Stimulated activated CD8-positive, alpha-beta memory T cell treated with anti-CD3 and anti-CD28 coated beads, Interleukin-12 subunit alpha, Interleukin-12 subunit beta, amount 100 ng/mL, for 1 hour (primary cell): ENCODE measurements at regions not wholly inside any gene's neighbourhood (a gene's known extent, or its start where the extent isn't known, plus 50 kb on each side); places are given as distances from the start of the nearest gene placed in this dataset.
"Not testable (repeated sequence)": the region's sequence is repeated elsewhere in the genome, so short reads cannot be mapped to it uniquely, and the experiment has no call there.

Experiments used
- DNase-seq: peaks from one replicate; pipeline ENCODE4 v3.0.0-alpha.2; 2020; ENCODE audit warnings: low read depth

DNA sequence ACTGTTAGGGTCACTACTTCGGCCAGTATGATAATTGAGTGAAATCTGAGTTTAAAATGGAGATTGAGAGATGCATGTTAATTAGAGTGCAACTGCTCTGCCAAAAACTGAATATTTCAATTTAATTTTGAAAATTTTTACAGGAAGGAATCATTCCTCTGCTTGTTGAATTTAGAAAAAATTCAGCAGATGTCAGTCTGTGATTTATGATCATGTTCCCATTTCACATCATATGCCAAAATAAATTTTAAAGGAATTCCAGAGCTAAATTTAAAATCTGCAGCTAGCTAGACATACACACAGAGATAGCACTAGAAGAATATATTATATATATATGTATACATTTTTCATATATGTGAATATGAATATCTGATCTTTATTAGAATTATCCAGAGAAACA is 797.6 kb upstream of the TMEM132C start:
- DNase-seq = no peak

DNA sequence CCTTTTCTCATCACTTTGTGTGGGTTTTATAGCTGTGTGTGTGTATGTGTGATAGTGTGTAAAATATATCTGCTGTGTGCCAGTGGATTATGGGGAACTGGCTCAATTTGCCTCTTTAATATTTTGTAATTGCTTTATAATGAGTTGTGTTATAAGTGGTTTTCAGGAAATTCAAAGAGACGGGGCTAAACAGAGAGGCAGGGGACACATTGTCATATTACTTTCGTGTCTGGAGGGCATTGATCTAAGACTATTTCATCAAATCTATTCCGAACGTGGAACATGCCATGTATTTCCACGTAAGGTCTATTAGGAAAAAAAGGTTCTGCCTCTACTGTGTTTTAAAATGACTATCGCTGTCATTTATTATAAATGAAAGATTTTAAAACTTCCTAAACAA is 793.2 kb upstream of the TMEM132C start:
- DNase-seq = no peak

DNA sequence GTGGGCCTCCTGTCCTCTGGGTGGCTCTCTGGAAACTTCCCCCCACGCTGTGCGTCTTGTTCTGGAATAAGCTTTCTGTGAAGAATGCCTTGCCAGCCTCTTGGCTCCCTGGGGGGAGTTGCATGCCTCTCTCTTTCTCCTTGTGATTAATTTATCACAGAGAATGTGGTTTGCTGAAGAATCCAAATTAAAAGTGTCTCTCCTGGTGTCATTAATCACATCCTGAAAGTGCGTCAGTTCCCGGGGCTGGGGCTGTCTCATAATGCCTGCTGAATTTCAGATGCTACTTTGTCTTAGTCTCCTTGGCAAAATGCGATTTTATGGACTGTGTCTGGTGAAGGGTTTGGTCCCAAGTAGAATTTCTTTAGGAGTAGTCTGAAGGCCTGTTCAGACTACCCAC is 787.7 kb upstream of the TMEM132C start:
- no peak for DNase-seq

DNA sequence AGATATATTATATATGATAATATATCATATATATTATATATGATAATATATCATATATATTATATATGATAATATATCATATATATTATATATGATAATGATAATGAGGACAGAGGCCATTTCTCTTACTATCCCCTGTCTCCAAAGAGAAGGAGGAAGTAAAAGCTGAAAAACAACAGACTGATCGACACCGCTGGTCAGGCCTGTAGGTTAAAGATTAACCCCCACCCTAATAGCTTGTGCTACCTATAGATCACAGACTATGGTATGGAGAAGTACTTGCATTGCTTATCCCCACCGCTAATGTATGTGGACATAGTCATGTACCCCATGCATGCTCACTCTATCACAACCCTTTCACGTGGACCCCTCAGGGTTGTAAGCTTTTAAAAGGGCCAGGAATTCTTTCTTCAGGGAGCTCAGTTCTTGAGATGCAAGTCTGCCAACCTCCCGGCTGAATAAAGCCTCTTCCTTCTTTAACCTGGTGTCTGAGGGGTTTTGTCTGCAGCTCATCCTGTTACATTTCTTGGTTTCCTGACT is 786.1 kb upstream of the TMEM132C start:
- DNase-seq = no peak

DNA sequence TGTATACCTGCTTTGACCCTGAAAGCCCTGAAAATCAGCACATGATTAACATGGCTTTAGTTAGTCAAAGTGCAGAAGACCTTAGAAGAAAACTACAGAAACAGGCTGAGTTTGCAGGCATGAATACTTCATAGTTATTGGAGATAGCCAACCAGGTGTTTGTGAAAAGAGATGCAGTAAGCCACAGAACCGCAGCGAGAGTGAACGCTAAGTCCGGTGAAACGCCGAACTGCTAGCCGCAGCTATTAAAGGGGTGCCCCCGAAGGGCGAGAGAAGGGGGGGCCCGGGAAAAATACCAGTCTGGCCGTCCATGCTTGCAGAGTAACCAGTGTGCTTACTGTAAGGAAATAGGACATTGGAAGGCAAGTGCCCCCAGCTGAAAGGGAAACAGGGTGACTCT is 784.0 kb upstream of the TMEM132C start:
- no peak for DNase-seq

DNA sequence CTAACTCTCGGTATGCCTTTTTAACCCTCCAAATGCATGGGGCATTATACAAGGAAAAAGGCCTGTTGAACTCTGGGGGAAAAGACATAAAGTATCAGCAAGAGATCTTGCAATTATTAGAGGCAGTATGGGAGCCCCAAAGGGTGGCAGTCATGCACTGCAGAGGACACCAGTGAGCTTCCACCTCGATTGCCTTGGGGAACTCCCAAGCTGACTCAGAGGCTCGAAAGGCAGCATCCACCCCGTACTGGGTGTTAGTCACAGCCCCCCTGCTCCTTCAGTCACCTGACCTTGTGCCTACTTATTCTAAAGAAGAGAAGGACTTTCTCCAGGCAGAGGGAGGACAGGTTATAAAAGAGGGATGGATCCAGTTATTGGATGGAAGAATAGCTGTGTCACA is 781.4 kb upstream of the TMEM132C start:
- no peak for DNase-seq

DNA sequence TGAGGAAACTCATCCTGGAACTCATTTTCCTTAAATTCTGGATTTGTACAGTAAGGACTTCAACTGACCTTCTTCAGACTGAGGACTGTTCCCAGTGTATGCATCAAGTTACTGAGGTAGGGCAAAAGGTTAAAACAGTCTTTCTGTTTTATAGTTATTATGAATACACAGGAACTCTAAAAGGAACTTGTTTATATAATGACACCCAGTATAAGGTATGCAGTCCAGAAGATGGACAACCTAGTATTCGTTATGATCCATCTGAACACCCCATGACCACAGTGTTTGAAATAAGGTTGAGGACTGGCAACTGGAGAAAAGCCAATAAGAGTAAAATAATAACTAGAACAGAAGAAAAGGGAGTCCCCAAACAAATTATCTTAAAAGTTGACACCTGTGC is 779.9 kb upstream of the TMEM132C start:
- no peak for DNase-seq

DNA sequence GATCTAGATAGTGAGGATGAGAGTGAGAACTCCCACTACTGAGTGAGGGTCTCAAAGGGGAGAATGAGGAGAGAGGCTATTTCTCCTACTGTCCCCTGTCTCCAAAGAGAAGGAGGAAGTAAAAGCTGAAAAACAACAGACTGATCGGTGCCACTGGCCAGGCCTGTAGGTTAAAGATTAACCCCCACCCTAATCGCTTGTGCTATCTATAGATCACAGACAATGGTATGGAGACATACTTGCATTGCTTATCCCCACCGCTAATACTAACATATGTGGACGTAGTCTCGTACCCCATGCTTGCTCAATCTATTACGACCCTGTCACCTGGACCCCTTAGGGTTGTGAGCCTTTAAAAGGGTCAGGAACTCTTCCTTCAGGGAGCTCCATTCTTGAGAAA is 777.9 kb upstream of the TMEM132C start:
- no peak for DNase-seq

DNA sequence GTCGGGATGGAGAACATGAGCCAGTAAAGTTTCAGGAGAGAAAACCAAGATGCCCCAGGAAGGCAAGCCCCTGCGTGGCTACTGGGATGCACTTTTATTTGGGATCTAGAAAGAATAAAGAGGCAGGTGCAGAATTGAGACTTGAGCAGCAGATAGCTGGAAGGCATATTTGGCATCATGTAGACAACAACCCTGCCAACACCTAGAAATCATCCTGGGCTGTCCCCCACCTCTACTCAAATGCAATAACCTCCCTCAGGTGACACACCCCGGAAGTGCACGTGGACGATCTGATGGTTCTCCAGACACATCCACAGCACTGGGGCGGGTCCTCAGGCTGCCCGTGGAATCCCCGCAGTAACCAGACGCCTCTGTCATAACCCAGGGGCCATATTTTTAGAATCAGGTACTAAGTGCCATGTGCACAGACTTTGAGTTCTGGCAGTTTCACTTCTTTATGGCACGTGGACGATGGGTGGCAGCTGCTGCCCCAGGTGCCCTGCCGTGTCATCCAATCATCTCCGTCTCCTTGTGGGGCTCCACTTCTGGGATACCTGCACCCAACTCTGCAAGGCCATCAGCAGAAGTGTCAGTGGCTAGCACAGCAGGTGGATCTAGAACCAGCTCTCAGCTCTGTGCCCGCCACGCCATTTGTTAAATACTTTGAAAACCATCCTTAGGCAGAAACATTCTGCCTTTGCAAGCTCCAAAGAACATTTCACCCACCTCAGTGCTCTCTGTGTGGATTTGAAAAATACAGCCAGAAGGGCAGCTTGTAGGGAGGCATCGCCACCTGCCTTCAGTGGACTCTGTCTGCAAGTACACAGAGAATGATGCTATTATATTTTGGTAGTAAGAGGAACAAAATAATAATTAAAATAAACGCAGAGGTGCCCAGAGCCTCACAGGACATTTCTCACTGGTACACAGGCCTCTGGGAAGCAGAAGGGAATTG is 771.7 kb upstream of the TMEM132C start:
- DNase-seq = no peak

DNA sequence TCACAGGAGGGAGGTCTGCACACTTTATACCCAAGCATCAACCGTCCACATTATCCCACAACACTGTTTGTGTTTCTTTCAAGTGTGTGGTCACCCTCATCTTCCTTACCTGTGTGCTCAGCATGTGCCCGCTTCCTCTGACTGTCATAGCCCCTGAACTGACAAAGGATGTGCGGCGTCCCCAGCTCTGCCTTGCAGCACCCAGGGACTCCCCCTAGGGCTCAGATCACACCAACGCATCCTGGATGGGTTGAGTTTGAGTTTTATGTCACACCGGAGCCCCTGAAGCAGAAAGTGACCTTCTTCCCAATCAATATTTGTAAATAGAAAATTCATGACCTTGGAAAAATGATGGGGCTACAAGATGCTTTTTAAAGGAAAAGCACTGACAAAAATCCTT is 770.7 kb upstream of the TMEM132C start:
- DNase-seq = no peak

DNA sequence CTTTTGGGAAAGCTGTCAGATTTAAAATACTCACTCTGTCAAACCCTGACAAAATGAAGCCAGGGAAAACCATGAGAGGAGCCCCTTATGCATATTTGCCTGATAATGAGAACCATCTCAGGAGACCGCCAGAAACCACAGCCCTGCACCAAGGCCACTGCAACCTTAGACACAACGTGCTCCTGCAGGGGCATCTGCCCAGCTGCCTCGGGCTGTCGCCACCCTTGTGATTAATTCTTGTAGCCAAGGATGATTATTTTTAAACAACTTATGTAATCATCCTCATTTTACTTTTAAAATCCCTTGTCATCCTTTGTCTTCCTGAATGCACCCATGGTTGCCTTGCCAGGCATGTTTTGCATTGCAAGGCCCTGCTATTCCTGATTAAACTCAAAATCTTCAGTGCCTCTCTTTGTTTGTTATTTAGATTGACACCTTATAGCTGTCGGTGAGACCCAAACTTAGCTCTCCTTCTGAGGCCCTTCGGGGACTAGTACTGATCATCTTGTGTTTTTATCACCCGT is 766.4 kb upstream of the TMEM132C start:
- DNase-seq = no peak

DNA sequence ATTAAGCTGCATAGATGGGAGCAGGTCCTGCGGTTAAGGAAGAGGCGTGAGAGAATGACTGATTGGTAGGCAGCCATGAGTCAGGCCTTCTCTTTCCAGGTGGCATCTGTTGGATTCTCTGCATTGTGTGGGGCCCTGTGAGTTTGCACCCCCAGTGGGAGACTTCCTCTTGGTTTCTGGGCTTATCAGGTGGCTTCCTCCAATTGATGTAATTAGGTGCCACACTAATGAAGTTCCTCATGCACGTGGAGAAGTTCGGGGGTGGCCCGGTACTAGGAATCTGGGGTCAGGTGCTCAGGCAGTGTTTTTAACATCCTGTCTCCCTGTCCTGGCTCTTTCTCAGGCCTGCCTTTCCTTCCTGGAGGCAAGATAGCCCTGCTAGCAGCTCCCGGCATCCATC is 765.1 kb upstream of the TMEM132C start:
- DNase-seq = no peak

DNA sequence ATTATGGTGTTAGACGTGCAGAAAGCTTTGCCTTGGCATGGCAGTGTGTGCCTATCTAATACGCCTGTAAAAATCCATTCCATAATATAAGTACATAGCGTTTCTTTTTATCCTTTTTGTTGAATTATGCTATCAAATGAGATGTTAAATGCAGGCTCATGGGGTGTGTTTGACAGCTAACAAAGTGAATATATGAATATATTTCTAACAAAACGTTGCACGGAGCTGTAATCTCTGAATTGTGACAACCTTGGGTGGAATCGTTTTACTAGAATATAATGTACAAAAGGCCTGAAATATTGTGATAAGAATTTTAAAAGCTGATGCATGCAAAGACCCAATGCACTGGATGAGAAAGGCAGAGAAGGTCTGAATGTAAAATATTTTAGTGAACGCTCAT is 763.7 kb upstream of the TMEM132C start:
- DNase-seq = no peak

DNA sequence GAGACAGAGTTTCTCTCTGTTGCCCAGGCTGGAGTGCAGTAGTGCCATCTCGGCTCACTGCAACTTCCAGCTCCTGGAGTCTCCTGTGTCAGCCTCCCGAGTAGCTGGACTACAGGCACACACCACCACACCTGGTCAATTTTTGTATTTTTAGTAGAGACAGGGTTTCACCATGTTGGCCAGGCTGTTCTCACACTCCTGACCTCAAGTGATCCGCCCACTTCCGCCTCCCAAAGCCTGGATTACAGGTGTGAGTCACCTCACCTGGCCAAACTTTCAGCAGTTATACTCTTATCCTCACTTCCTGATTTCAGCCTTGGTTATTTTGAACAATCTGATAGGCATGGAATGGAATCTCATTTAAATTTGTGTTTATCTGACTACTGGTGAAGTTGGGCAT is 763.0 kb upstream of the TMEM132C start:
- DNase-seq = not testable (repeated sequence)

DNA sequence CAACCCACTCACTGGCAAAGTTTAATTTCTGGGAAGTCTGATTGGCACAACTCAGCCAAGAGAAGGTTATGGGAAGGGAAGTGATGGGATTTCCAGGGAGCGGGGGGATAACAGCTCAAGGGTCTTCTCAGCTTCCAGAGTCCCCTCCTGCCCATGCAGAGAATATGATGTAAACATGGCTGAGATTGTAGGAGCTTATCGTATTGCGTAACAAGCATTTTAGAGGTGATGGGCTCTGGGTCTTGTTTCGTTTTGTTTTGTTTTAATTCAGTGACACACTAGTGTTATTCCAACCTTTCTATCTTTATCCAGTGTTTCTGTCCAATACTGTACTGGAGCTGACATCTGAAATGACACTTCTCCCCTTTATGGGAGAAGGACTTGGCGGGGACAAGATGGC is 762.1 kb upstream of the TMEM132C start:
- no peak for DNase-seq

DNA sequence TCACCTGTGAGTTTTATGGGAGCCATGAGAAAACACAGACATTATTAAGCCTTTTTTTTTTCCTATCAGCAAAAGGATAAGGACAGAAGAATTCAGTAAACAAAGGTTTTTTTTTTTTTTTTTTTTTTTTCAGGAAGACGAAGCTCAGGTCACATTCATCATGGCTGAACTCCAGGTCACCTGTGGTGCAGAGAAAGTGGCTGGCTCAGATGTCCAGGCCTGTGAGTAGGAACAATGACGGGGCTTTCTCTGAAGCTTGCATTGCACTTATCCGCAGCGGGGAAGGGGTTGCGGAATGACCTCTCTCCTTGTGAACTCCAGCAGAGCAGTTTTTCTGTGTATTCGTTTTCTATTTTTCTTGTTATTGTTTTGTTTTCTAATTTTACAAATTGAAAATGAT is 759.6 kb upstream of the TMEM132C start:
- no peak for DNase-seq

DNA sequence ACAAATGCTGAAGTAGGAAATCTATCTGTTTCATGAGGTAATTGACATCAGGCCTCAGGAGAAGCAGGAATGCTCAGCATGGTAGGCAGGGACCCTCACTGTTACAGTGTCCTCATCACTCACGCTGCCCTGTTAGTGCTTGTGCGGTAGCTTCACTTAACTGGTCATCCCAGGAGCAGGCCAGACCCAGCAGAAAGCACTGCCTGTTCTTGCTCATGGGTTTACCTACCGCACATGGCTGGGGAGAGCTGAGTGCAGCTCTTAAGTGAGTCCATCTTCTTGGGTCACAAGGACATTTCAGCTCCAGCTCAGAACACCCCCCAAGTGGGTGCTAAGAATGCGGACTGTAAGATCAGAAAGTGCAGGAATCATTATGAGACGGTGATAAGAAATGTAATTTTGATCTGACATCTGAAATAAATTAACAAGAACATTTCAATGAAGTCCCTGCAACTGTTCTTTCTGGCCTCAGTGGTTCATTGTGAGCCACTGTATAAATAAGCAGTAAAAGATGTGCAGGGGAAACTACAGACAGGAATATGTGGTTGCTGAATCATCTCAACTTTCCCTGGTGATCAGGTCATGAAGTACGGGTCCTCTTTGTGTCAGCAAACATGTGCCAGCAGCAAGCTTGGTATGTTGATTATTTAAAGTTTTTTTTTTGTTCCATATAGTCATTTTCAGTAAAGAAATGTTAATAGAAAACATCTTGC is 757.7 kb upstream of the TMEM132C start:
- no peak for DNase-seq

DNA sequence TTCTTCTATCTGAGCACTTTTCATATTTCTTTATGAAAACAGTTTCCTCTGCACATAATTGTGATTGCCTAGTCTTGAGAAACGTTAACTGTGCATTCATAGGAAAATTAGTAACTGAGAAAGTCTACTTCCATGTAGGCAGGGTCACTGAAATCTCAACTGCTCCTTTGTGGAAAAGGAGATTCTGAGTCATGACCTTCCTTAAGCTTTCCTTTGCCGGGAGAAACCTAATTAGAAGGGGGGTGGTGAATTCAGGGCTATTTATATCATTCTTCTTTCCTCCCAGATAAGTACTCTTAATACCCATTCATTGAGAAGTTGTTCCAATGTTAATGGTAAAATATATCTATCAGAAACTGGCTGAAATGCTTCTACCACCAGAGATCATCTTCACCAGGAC is 751.0 kb upstream of the TMEM132C start:
- DNase-seq = no peak

DNA sequence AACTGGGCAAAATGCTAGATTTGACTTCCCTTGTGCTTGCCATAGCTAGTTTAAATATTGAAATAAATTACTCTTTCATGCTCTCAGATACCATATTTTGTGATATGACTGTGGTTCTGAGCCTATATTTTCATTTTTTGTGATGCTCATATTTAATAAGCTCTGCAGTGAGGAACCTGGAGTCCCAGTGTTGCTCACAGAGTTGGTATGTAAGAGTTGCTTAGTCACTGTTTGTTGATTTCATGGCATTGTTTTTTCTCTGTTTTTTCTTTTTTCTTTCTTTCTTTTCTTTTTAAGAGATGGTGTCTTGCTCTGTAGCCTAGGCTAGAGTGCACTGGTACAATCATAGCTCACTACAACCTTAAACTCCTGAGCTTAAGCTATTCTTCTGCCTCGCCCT is 750.5 kb upstream of the TMEM132C start:
- no peak for DNase-seq

DNA sequence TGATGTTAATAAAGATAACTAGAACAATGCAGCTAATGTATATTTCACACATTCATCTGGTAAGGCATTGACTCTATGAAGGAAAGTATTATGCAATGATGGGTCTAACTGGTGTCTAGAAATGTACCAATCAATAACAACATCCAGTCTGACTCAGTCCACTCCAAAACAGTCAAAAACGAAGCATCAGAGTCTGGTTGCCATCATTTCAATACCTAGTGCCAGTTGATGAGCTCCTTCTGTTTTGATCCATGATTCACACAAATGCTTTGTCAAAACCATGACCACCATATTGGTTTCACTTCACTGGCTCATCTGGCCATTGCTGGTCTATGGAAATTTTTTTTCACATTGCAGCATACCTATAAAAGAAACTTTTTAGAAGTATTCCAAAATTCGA is 747.2 kb upstream of the TMEM132C start:
- no peak for DNase-seq

DNA sequence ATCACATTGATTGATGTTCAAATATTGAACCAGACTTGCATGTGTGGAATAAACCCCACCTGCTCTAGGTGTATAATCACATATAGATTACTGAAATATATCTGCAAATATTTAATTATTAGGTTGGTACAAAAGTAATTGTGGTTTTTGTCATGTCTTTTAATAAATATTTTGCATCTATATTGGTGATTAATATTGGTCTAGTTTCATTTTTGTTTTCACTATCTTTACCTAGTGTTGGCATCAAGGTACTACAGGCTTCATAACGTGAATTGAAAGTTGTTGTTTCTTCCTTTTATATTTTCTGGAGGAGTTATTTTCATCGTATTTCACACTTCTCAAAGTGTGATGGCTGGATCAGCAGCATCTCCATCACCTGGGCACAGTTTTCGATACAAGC is 740.0 kb upstream of the TMEM132C start:
- DNase-seq = no peak

DNA sequence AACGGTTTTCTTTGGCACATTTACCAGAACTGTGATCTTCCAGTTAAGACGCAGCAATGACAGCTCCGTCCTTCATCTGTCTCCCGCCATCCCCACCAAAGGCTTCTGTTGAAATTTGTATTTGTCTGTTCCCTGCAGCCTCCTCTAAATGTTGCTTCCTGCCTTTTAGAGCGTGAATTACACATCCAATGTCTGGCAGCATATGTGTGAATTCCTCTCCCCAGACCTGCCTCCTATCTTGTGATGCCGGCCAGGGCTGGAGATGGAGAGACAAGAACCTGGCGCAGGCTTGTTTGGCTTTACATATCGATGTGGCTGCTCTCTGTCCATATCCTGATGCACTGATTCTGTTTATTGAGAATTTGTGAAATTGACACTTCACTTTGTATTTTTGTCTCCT is 738.4 kb upstream of the TMEM132C start:
- no peak for DNase-seq

DNA sequence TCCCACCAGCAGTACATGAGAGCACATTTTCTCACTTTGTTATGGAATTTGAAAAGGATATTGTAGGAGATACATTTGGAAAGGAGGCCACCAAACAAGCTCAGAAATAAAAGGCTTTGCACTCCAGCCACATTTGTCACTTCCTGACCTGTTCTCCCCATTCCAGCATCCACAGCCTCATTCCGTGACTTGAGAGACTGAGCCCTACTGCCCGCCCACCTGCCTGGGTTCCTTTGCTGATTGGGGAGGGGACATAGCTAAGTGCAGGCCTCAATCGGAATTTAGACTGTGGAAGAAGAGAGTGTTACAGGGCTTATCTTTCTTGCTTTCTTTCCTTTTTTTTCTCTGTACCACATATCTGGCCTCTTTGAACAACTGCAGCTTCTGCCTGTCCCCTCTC is 735.4 kb upstream of the TMEM132C start:
- DNase-seq = no peak
